ENCODE measurements at regions not wholly inside any gene's neighbourhood (a gene's known extent, or its start where the extent isn't known, plus 50 kb on each side); places are given as distances from the start of the nearest gene placed in this dataset.

GRCh38 chr10:43728425-43728824 is 79.7 kb upstream of the ZNF32 start:
- DNase-seq (ENCODE audit: low spot score) (no peak), ATAC-seq (no peak)

GRCh38 chr10:43727935-43728334 is 79.3 kb upstream of the ZNF32 start:
- DNase-seq (ENCODE audit: low spot score) (no peak), ATAC-seq (no peak)

- no peak for ATAC-seq
Measured at GRCh38 chr10:43715334-43715733, 66.7 kb upstream of the ZNF32 start.

GRCh38 chr10:43712821-43713584 is 64.3 kb upstream of the ZNF32 start:
- DNase-seq (ENCODE audit: low spot score), result no peak
- no peak for ATAC-seq

More at GRCh38 chr10:43715334-43715733, 66.7 kb upstream of the ZNF32 start:
- no peak for DNase-seq (ENCODE audit: low spot score)

GRCh38 chr10:43710772-43711471 is 62.2 kb upstream of the ZNF32 start:
- no peak for ATAC-seq

GRCh38 chr10:43708262-43708661 is 59.6 kb upstream of the ZNF32 start:
- no peak for ATAC-seq
- no peak for DNase-seq (ENCODE audit: low spot score)

More at GRCh38 chr10:43710772-43711471, 62.2 kb upstream of the ZNF32 start:
- no peak for DNase-seq (ENCODE audit: low spot score)

GRCh38 chr10:43707770-43708169 is 59.1 kb upstream of the ZNF32 start:
- ATAC-seq, result peak; percentile 72
- no peak for DNase-seq (ENCODE audit: low spot score)

GRCh38 chr10:43706166-43706565 is 57.5 kb upstream of the ZNF32 start:
- ATAC-seq (no peak), DNase-seq (ENCODE audit: low spot score) (no peak)

GRCh38 chr10:43703286-43703685 is 54.6 kb upstream of the ZNF32 start:
- no peak for ATAC-seq
- no peak for DNase-seq (ENCODE audit: low spot score)

GRCh38 chr10:43702936-43703281 is 54.2 kb upstream of the ZNF32 start:
- no peak for DNase-seq (ENCODE audit: low spot score)

GRCh38 chr10:43702213-43702935 is 53.7 kb upstream of the ZNF32 start:
- DNase-seq (ENCODE audit: low spot score) (no peak), ATAC-seq (no peak)

More at GRCh38 chr10:43702936-43703281, 54.2 kb upstream of the ZNF32 start:
- ATAC-seq, result no peak

- ATAC-seq (no peak), DNase-seq (ENCODE audit: low spot score) (no peak)
Measured at GRCh38 chr10:43701295-43701694, 52.6 kb upstream of the ZNF32 start.

- DNase-seq (ENCODE audit: low spot score) (no peak), ATAC-seq (no peak)
Measured at GRCh38 chr10:43700306-43700705, 51.6 kb upstream of the ZNF32 start.

GRCh38 chr10:43699516-43699915 is 50.8 kb upstream of the ZNF32 start:
- DNase-seq (ENCODE audit: low spot score) (no peak), ATAC-seq (no peak)

Measured in left lobe of liver (tissue), 2 donors.